Glomerular endothelial cell (primary cell): ENCODE measurements at regions not wholly inside any gene's neighbourhood (a gene's known extent, or its start where the extent isn't known, plus 50 kb on each side); places are given as distances from the start of the nearest gene placed in this dataset.

Experiments used
- DNase-seq: peaks from one replicate; pipeline ENCODE4 v3.0.0-alpha.2; 2011; ENCODE audit warnings: low read depth, low spot score; ENCODE audit errors: extremely low read depth

DNA sequence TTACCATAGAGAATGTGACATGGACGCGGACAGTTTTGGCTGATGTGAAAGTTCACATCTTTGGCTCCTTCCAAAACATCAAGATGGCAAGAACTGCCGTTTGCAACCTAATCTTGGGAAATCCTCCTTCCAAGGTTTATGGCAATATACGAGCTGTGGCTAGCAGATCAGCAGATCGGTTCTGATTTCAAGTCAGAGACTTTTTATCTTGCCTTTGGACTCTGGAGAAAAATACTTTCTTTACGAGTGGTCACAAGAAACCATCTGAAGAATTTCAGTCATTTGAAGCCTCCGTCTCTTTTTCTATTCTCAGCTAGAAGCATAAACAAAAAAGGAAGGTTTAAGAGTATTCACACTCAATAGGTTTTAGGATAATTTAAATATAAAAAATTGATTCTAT, 153.5 kb upstream of the MEIS2 start:
- no peak for DNase-seq

DNA sequence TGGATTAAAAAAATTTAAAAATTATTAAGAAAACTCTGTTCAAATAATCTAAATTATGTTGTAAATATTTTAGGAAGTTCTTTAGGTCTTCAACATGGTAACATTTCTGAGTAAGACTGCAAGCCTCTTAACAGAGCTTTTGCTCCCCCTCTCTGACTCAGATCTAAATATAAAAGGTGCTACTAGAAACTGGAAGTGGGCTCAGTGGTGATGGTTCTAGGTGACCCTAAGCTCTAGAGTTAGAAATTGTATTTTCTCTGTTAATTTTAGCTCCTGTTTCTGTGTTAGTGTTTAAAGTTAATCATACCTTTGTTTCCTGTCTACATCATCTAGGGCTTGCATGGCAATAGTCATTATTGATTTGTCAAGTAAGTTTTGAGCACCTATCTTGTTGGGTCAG, 159.9 kb upstream of the MEIS2 start:
- DNase-seq: no peak

DNA sequence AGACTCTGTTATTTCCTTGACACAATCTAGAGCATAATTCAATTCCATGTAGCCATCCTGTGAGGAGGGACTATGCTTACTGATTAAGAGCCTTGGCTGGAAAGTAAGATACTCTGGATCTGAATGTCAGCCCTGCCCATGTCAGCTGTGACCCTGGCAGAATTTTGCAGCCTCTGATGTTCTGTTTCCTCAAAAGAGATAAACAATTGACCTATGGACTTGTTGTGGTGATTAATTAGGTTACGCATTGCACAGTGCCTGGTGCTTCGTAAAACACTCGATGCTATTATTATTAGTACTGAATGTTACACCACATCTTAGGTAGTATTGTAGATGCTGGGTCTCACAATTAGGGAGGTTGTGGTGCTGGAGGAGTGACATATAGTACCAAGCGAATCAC, 161.3 kb upstream of the MEIS2 start:
- DNase-seq: no peak

DNA sequence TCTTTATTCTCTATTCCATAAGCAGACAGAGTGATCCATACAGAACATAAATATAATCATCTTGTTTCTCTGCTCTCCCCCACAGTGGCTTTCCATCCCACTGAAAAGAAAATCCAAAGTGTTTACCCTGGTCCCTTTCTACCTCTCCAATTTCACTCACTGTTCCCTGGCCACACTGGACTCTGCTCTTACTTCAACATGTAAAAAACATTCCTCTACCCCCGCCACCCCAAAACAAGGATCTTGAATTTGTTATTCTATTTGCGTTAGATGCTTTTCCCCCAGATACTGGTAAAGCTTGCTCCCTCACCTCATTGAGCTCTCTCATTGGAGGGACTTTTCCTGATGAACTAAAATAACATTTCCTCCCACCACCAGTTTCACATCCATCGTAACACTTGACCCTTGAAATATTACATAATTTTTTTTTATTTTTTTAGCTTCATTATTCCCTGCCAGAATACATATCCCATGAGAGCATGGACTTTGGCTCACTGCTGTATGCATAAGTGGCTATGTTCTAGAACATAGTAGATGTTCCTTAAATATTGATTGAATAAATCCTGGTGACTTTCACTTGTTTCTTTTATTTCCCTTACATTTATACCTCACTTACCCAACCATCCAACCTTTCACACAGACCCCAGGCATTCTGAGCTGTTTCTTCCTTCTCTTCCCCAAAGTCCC, 162.7 kb upstream of the MEIS2 start:
- no peak for DNase-seq

DNA sequence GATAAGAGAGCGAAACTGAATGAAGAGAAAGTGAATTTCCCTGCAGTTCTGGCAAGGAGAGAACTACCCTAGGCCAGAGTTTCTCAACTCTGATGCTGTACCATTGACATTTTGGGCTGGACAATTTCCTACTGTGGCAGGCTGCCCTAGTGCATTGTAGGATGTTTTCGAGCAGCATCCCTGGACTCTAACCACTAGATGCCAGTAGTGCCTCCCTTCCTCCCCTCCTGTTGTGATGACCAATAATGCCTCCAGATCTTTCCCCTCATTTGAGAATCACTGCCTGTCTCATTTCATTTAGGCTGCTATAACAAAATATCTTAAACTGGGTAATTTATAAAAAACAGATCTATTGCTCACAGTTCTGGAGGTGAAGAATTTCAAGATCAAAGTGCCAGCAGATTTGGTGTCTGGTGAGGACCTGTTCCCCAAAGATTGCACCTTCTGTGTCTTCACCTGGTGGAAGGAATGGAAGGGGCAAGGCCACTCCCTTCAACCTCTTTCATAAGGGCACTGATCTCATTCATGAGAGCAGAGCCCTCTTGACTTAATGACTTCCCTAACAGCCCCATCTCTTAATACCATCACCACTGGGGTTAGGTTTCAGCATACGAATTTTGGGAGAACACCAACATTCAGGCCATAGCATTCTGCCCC, 188.9 kb upstream of the MEIS2 start:
- DNase-seq: no peak

DNA sequence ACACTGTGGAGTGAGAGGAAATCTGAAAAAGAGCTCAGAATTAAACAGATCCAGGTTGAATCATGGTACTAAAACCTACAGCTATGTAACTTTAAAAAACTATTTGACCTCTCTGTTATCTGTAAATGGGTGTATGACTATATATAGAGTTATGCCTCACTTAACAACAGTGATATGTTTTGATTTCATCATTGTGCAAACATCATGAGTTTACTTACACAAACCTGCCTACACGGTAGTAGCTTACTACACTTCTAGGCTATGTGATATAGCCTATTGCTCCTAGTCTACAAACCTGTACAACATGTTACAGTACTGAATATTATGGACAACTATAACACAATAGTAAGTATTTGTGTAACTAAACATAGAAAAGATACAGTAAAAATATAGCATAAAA, 191.6 kb upstream of the MEIS2 start:
- DNase-seq: no peak

DNA sequence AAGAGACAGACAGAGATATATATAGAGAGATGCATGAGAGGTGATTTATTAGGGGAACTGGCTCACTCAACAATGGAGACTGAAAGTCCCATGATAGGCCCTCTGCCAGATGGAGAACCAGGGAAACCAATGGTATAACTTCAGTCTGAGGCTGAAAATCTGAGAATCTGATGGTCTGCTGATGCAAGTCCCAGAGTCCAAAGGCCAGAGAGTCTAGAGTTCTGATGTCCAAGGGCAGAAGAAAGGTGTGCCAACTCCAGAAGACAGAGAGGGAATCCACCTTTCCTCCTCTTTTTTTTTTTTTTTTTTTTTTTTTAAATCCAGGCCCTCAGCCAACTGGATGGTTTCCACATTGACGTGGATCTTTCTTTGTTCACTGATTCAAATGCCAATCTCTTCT, 197.9 kb upstream of the MEIS2 start:
- no peak for DNase-seq

DNA sequence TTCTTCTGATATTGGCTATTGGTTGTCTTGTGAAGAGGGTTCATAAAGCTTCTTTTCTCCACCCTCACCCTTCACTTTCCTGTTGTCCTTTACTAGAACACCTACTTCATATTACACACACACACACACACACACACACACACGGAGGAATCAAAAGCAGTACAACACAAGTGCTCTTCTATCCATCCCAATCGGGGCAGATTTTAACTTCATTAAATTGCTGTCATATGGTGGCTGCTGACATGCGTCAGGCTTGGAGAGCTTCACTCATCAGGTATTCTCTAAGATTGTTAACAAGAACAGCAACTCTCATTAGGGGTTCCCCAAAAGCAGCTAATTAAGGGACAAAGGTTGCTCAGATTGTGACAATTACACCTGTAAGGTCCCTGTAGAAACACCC, 239.1 kb upstream of the MEIS2 start:
- no peak for DNase-seq

DNA sequence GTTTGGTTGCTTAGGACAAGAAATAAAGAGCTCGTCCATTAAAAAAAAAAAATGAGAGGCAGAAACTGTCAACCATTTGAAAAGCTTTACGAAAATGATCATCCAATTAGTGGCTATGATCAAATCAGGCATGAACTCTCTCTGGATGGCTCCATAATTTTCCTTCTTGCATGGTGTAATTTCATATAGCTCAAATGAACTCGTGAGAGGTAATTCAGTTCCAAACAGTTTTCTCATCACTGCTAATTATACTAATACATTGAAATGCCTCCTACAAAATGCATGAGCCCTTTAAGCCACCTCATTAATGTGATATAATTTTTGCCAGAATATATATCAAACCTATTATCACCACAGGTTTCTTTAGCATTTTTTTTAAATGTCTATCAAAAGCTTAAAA, 239.5 kb upstream of the MEIS2 start:
- no peak for DNase-seq

DNA sequence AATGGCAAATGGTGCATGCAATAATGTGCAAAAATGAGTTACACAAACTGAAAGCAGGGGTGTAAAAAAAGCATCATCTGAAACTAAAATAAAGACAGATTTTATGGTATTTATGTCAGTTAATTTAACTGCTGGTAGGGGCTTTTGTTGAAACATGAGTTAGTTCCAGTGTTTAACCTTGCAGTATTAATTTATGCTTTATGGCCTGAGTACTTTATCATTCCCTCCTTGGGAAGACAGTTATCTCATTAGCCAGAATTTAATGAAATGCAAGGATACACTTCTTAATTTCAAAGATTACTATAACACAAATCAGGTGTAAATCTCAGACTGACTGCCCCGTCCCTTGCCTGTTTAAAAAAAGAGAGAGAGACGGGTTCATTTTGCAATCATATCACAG, 240.1 kb upstream of the MEIS2 start:
- no peak for DNase-seq

DNA sequence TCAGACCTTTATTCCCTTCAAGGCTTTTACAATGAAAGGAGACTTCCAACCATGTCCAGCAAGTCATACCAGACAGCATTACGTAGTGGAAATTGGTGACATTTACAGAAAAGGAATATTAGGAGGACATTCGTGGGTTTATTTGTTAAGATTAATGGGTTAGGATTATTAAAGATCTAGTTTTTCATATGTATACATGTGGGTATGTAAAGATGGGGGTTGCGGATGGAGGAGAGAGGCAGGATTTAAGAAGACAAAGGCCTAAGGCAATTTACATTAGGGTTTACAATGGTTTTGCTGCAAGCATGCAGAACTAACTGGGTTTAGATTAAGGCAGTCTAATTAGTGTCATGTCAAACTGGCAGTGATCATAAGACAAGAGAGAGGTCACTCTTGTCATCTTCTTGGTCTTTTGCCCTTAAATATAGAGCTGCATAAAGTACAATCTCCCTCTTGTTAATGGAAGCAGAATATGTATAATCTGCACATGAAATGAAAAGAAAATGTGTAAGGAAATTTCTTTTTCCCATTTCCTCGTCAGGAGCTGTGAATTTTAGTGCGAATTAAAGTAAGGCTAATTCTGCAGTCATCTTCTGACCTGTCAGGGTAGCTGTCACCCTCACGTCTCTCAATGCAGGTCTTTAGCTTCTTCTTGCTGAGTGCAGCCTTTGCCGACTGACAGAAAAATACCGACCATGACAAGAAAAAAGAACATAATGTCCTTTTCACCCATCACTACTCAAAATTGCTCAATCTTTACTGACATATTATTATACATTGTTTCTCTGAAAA, 258.9 kb upstream of the MEIS2 start:
- no peak for DNase-seq

DNA sequence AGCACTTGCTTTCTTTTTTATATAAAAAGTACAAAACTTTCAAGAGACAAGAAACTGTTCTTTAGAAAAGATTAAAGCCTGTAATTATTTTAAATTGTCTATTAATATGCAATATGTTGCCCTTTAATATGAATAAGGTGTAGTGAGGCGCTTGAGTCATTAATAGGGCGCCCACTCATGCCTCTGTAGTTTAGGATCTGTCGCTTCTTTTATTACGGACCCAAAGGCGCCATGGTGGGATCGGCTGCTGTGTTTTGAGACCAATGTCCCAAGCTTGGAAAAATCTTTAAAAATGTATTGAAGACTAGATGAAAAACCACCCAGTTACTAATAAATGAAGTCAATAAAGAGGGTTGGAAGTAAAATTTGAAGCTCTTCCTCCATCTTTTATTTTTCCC, 259.5 kb upstream of the MEIS2 start:
- no peak for DNase-seq

DNA sequence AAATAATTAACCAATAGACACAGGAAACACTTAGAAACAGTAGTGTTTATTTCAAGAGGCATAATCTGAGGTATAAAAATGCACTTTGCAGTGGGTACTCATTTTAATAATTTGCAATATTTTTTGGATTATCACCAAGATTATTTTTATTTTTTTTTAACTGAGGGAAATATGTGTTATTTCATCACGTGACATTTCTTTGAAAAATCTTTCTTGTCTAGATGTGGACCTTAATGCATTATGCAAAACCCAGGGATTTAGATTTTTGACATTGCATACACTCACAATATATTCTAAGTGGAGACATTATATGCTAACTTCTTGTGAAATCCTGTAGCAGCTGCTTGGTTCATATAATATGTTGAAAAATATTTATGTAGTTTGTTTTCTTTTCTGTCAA, 260.4 kb upstream of the MEIS2 start:
- DNase-seq: no peak

DNA sequence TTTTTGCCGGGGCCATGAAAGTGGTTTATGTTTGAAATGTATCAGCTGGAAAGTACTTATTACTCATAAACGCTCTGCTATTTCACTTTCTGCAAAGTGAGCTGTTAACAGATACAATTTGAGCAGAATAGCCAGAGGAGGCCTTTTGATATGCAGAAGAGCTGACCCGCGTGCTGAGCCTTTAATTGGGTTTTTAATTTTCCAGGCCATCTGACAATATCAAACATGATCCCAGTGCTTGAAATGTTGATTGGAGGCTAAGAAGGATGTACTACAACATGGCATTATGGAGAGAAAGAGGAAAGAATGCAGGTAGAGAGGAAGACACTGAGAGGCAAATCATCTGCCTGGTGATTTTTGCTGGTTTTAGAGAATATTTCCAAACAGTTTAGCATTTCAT, 261.3 kb upstream of the MEIS2 start:
- no peak for DNase-seq

DNA sequence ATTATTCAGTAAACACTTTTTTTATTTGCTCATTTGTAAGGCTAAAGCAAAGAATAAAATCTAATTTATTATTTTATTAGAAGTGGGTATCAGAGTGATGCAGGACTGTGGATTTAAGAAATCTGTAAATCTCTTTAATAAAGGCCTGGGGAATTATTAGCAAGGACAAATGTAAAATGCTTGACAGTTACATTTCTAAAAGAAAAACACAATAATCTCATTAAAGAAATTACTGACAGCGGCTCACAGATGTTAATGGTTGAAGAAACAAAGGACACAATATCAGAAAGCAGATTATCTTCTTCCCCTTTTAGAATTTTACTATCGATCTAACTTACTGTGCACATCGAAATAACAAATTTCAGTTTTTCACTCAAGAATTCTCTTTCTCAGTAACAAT, 262.1 kb upstream of the MEIS2 start:
- no peak for DNase-seq

DNA sequence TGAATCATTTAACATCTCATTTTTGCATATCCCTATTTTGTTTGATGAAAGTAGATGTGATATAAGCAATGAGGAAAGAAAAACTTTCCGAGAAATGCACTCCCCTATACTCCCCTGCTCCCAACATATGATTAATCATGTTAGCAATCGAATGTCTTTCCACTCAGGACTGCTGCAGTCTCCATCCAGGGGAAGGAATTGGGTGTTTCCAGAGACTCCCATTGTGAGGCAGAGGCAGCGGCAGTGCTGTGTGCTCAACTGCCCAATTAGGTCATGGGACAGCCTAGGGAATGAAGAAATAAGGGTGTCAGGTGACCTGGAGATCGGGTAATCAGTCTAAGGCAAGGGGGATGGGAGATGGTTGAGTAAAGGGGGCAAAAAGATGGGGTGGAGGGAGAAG, 268.6 kb upstream of the MEIS2 start:
- DNase-seq: no peak

DNA sequence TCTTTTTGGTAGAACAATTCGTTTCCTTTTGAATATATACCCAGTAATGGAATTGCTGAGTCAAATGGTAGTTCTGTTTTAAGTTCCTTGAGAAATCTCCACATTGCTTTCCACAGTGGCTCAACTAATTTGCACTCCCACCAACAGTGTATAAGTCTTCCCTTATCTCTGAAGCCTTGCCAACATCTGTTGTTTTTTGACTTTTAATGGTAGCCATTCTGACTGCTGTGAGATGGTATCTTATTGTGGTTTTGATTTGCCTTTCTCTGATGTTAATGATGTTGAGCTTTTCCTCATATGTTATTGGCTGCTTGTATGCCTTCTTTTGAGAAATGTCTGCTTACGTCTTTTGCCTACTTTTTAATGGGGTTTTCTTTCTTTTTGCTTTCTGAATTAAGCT, 270.6 kb upstream of the MEIS2 start:
- DNase-seq: no peak

DNA sequence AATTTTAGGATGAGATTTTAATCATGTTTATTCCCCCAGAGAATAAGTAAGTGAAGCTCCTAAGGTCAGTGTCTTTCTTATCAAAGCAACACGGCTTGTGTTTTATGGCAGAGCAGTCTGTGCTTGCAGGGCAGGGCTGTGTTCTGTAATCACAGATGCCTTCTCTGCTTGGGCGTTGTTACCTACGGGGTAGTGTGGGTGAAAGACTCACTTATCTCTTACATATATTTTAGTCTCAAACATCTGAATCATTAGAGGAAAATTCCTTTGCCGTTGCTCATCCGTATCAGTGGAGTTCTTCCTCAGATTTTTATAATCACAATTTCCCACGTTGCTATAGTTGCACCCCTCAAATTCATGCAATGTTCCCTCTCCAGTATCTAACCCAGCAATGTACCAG, 271.7 kb upstream of the MEIS2 start:
- DNase-seq: no peak

DNA sequence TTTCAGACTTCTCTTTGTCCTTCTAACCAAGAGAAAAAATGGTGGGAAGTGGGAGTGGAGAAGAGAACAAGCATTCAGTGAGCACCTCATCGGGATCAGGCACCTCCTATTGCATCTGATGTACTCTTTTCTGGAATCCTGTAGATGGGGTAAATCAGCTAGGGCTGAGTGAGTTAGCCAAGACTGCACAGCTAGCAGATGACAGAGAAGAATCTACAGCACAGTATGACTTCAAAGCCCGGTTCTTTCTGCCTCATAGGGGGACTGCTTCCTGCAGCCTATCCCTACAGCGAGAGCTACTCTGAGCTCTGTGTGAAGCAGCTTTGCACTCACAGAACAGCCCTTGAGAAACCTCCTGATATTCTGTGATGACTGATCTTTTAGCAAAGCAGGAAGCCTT, 275.2 kb upstream of the MEIS2 start:
- no peak for DNase-seq

DNA sequence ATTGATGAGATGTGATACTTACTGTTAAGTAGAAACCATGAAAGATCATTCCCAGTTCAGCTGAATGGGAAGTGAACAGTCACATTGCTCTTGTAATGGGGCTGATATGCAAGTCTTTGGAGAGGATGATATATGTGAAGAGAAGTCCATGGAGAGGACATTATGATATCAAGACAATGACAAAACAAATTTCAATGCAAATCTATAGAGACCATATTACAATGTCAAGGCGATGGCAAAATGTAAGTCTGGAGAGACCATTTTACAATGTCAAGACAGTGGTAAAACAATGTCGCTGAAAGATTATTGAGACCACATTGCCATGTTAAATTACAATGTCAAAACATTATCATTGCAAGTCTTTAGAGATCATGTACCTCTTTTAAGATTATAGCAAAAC, 277.1 kb upstream of the MEIS2 start:
- DNase-seq: no peak

DNA sequence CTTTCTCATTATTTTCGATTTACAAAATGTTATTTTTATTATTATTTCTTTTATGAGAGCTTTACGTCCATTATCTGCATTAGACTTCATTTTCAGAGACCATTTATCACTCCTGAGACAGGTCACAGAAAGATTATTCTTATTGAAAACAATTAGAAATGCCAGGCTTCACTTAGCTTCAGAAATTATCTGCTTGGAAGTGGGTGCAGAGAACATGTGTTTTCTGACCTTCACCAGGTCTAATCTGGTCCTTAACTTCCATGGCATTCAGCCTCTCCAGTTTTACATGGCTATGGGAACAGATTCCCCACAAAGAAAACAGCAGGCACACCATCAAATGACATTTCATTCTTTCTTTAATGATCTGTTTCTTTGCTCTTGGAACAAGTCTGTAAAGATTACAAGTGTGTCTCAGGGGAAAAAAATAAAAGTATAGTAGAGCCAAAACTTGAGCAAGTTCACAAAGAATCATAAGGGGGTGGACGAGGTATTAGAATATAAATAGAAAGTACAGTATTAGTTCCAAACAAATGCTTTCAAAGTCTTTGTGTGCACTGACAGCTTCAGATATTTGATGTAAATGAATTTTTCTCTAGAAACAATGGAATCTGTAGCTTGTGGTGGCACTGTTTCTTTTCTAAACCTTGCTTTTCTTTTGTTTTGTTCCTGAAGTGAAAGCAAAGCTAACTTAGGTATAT, 294.2 kb upstream of the MEIS2 start:
- no peak for DNase-seq

DNA sequence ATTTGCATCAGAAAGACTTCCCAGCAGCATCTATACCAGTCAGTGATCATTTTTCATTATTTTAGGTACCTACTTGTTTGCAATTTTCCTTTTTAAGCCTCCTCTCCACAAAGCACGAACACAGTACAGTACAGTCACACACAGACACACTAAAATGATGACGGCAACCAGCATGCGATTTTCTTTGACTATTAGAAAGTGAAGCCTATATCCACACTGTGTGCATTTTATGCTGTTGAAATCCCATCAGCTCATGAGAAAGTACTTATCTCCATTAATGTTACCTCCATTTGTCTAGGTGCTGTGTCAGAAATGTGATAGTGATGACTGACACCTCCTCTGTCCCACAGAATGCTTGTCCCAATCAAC, 294.7 kb upstream of the MEIS2 start:
- no peak for DNase-seq
